ENCODE measurements at regions not wholly inside any gene's neighbourhood (a gene's known extent, or its start where the extent isn't known, plus 50 kb on each side); places are given as distances from the start of the nearest gene placed in this dataset.

- TF ChIP-seq YY1 (IDR thresholded peaks at IDR 0.05; ENCODE audit: extremely low read depth, insufficient replicate concordance, low read depth, low read length) (no peak), POLR2A (IDR thresholded peaks at IDR 0.05; ENCODE audit: borderline replicate concordance, extremely low read depth, insufficient read depth, insufficient read length) (no peak), FOSL1 (IDR thresholded peaks at IDR 0.05; ENCODE audit: low read depth) (no peak), RAD21 (IDR thresholded peaks at IDR 0.05; ENCODE audit: low read depth) (no peak), EZH2 (IDR thresholded peaks at IDR 0.05) (no peak), ZFX (IDR thresholded peaks at IDR 0.05) (no peak), ELF1 (IDR thresholded peaks at IDR 0.05; ENCODE audit: borderline replicate concordance, low read depth) (no peak)
These were observed 246.9 kb downstream of the RPS24 start (continued) for GRCh38 chr10:78280604-78281003.

- TF ChIP-seq EZH2phosphoT487 (IDR thresholded peaks at IDR 0.05; ENCODE audit: borderline replicate concordance) = no peak
- TF ChIP-seq ZNF274 (IDR thresholded peaks at IDR 0.05; ENCODE audit: low read depth, low read length) = no peak
- no peak for TF ChIP-seq MAX (IDR thresholded peaks at IDR 0.05)
- TF ChIP-seq ZBTB33 (IDR thresholded peaks at IDR 0.05; ENCODE audit: extremely low read depth, insufficient replicate concordance, low read length) = no peak
- no peak for TF ChIP-seq RAD21 (IDR thresholded peaks at IDR 0.05; ENCODE audit: low read depth)
- TF ChIP-seq YY1 (IDR thresholded peaks at IDR 0.05; ENCODE audit: extremely low read depth, insufficient replicate concordance, low read depth, low read length) = no peak
- TF ChIP-seq FOSL1 (IDR thresholded peaks at IDR 0.05; ENCODE audit: low read depth) = no peak
- no peak for TF ChIP-seq EGR1 (IDR thresholded peaks at IDR 0.05; ENCODE audit: low read depth)
- TF ChIP-seq EZH2 (IDR thresholded peaks at IDR 0.05) = no peak
- no peak for TF ChIP-seq JUND (IDR thresholded peaks at IDR 0.05)
- TF ChIP-seq ZFX (IDR thresholded peaks at IDR 0.05) = no peak
- no peak for TF ChIP-seq POLR2A (IDR thresholded peaks at IDR 0.05; ENCODE audit: borderline replicate concordance, extremely low read depth, insufficient read depth, insufficient read length)
- no peak for TF ChIP-seq REST (IDR thresholded peaks at IDR 0.05; ENCODE audit: low read depth)
- Histone ChIP-seq H3K79me2 (ENCODE audit: insufficient read depth, low read length) (no peaks in the 10 kb centered on the region), H3K27me3 (ENCODE audit: insufficient read depth, low read length) (no peaks in the 10 kb centered on the region), H3K9me3 (ENCODE audit: control insufficient read depth in 1 of 2, insufficient read depth in 1 of 2, low read depth in 1 of 2, low read length in 2 of 2) (no peaks in the 10 kb centered on the region), H3K4me2 (ENCODE audit: low read length) (no peak overlapping the region), H4K20me1 (ENCODE audit: insufficient read depth) (no peaks in the 10 kb centered on the region), H3K9me2 (ENCODE audit: insufficient read depth) (no peaks in the 10 kb centered on the region), H3K4me3 (replicated peaks in 1 of 2; ENCODE audit: low read depth in 1 of 2, low read length in 2 of 2) (no peak overlapping the region), H3K36me3 (ENCODE audit: control insufficient read depth in 1 of 2, insufficient read depth in 2 of 2, low read length in 2 of 2) (no peaks in the 10 kb centered on the region), H3K4me1 (ENCODE audit: control insufficient read depth in 1 of 2, insufficient read depth in 2 of 2, low read length in 2 of 2) (no peaks in the 10 kb centered on the region), H2AFZ (ENCODE audit: low read depth, low read length, poor library complexity, severe bottlenecking) (no peak overlapping the region), H3K9ac (ENCODE audit: low read length) (no peak overlapping the region), H3K27ac (ENCODE audit: low read depth, low read length) (no peak overlapping the region)
- intact Hi-C loops (cut with micrococcal nuclease) = no loop called here
- DNase-seq (ENCODE audit: low read depth, low spot score) (no peak), ATAC-seq (no peak)
- BruUV-seq (replicated peaks) = no TSS peak
- POLR2A ChIA-PET = no interaction called here
- RAD21 ChIA-PET (ENCODE audit: low non-redundant PET in 1 of 2, low total read pairs in 2 of 2, uncharacterized antibody in 2 of 2, unreplicated experiment in 2 of 2) = no interaction called here
- CTCF ChIA-PET = no interaction called here
These were observed 248.0 kb downstream of the RPS24 start for GRCh38 chr10:78281627-78282026.

All from HCT116 (cell line).